Retinal pigment epithelial cell (primary cell): ENCODE measurements at regions not wholly inside any gene's neighbourhood (a gene's known extent, or its start where the extent isn't known, plus 50 kb on each side); places are given as distances from the start of the nearest gene placed in this dataset.
"Not testable (repeated sequence)": the region's sequence is repeated elsewhere in the genome, so short reads cannot be mapped to it uniquely, and the experiment has no call there.

Experiments
- DNase-seq: peaks from one replicate; pipeline ENCODE4 v3.0.0-alpha.2; 2010; ENCODE audit warnings: low read depth
- H3K4me3 ChIP-seq: 2 replicates; pipeline ENCODE4 v1.5.1; 2011; ENCODE audit warnings: mild to moderate bottlenecking, low read length, control low read depth, moderate library complexity
- TF ChIP-seq, protein P1 (sequence below): conservative IDR thresholded peaks from 2 replicates; pipeline ENCODE4 v1.5.1; 2011; ENCODE audit warnings: low read depth, low read length, control low read depth, inconsistent platforms

DNA sequence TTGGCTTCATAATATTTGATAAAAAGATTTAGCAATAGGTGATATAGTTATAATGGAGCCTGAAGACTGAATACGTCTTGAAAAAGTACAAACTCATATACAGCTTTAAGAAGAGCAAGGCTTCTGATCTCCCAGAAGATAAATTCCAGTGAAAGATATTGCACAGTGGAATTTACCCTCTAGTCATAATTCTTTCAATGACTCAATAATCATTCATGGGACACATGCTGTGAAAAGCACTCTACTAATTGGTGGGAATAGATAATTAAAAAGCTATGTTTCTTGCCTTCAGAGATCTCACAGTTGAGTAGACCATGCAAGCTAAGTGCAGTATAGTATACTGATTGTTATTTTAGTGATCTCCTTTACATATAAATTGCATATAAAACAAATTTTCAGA is 538.6 kb upstream of the CYLC2 start:
- DNase-seq = no peak
- TF ChIP-seq, protein P1, sequence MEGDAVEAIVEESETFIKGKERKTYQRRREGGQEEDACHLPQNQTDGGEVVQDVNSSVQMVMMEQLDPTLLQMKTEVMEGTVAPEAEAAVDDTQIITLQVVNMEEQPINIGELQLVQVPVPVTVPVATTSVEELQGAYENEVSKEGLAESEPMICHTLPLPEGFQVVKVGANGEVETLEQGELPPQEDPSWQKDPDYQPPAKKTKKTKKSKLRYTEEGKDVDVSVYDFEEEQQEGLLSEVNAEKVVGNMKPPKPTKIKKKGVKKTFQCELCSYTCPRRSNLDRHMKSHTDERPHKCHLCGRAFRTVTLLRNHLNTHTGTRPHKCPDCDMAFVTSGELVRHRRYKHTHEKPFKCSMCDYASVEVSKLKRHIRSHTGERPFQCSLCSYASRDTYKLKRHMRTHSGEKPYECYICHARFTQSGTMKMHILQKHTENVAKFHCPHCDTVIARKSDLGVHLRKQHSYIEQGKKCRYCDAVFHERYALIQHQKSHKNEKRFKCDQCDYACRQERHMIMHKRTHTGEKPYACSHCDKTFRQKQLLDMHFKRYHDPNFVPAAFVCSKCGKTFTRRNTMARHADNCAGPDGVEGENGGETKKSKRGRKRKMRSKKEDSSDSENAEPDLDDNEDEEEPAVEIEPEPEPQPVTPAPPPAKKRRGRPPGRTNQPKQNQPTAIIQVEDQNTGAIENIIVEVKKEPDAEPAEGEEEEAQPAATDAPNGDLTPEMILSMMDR = no peak
- no peak overlapping the region for H3K4me3 ChIP-seq

DNA sequence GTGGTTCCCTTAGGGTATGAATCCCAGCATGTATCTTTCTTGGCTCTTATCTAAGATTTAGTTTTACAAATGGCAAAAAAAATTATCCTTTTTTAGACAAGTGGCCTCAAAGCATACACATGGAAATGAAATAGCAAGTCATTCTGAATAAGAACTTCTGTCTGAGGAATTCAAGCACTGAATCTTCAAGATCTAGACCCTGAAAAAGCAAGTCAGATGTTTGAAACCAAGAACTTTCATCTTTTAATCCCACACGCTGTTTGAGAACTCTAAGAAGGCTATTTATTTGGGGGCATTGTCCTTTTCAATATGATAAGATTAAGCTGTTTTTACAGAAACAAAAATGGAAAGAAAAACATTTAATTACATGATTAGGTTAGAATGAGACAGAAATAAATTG is 549.2 kb upstream of the CYLC2 start:
- no peak overlapping the region for H3K4me3 ChIP-seq
- DNase-seq = no peak
- TF ChIP-seq, protein P1 = no peak

DNA sequence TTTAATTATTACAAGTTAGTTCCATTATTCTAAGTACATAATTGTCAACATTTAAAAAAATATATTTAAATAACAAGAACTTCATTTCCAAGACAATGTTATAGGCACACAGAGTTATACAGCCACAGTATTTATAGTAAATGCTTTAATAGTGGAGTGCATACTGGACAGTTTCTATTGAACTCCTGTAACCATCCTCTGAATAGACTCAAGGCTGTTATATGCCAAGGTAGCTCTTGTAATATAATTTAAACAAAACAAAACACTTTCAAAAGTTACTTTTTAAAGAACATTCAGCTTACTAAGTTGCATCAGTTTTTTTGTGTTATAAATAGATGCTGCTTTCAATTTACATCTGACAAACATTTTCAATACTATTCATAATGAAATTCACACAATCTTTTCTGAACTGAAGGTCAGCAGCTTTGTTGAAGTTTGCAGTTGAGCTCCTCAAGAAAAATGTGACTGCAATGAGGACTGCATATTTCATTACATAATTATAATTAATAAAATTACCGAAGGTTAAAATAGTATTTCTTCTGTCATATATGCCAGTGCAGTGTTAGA is 549.9 kb upstream of the CYLC2 start:
- TF ChIP-seq, protein P1 = no peak
- H3K4me3 ChIP-seq = no peak overlapping the region
- no peak for DNase-seq

DNA sequence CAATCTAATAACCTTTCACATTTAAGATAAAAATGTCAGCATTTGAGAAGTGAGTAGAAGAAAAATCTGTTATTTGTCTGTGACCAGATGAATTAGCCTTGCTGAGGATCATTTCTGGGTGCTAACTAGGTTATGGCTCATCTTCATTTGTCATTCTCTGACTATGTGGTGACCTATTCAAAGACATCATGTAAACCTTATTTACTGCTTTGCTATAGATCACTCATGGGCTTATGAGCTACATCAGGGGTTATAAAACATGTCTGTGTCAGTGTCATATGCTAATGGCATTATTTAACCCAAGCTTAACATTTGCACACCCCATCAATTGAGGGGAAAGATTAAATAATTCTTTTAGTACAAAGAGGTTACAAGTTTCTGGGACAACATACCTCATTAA is 555.5 kb upstream of the CYLC2 start:
- TF ChIP-seq, protein P1 = no peak
- H3K4me3 ChIP-seq = no peak overlapping the region
- DNase-seq = no peak

DNA sequence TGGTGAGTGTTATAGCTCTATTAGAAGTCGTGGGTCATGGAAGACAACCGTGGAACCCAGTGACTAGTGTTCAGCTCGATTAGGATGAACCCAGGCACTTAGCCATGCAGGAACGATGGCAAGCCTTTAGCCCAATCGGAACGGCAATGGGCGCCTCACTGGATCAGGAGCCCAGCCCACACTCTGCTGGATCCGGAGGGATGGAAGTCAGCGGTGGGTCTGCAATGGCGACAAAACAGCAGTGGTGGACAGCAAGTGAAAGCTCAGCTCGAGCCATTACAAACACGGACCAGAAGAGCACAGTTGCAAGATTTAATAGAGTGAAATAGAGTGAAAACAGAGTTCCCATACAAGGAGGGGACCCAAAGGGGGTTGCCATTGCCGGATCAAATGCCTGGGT is 558.5 kb upstream of the CYLC2 start:
- DNase-seq, H3K4me3 ChIP-seq: not testable (repeated sequence)

DNA sequence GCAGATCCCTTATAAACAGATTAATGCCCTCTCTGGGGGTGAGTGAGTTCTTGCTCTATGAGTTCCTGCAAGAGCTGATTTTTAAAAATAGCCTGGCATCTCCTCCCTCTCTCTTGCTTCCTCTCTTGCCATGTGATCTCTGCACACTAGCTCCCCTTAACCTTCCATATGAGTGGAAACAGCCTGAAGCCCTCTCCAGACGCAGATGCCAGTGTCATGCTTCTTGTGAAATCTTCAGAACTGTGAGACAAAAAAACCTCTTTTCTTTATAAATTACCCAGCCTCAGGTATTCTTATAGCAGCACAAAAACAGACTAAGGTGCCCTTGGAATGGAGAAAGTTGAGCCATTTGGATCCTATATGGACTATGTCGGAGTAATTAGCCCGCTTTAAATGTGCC is 559.7 kb upstream of the CYLC2 start:
- no peak overlapping the region for H3K4me3 ChIP-seq
- TF ChIP-seq, protein P1 = no peak
- no peak for DNase-seq

DNA sequence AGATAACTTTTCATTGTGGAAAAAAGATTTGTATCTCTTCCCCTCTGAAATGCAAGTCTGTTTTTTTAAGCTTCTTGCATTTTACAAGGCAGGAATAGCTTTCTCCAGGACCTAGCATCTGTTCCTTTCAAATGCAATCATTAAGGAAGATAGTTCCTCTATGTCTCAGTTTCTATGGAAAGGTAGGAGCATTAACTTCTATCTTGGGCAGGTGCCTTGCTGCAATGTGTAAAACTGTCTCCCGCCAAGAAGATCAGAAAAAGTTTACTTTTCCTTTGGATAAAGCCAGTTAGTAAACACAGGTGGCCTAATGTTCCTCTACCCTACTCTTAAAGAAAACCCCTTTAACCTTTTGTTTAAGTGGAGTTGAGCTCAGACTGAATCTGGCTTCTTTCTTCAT is 560.6 kb upstream of the CYLC2 start:
- DNase-seq = no peak
- H3K4me3 ChIP-seq = no peak overlapping the region
- TF ChIP-seq, protein P1 = no peak

DNA sequence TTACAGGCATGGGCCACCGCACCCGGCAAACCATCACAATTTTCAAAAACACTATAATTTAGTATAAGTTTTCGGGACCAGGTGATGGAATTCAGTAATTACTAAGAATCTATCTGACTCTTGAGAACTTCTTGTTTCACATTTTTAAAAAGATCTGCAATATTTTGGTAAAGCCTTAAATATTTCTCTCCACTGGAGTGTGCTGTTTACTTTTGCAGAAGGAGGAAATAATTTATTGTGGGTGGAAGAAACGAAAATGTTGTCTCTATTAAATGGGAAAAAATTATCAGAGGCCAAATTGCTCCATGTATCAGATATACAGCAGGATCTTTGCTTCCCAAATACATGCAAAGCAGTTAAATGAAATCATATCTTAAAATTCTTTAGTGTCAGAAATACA is 566.8 kb upstream of the CYLC2 start:
- H3K4me3 ChIP-seq = no peak overlapping the region
- DNase-seq = no peak
- TF ChIP-seq, protein P1 = peak; percentile 11

DNA sequence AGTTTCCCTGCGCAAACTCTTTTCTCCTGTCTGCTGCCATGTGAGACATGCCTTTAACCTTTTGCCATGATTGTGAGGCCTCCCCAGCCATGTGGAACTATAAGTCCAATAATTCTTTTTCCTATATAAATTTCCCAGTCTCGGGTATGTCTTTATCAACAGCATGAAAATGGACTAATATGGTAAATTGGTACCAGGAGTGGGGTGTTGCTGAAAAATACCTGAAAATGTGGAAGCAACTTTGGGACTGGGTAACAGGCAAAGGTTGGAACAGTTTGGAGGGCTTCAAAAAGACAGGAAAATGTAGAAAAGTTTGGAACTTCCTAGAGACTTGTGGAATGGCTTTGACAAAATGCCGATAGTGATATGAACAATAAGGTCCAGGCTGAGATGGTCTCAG is 578.9 kb upstream of the CYLC2 start:
- not testable (repeated sequence) for DNase-seq, H3K4me3 ChIP-seq
